ENCODE measurements at regions not wholly inside any gene's neighbourhood (a gene's known extent, or its start where the extent isn't known, plus 50 kb on each side); places are given as distances from the start of the nearest gene placed in this dataset.

- POLR2A ChIA-PET (ENCODE audit: partially characterized antibody): no interaction called here
- Histone ChIP-seq H3K27me3 (replicated peaks in 1 of 4; ENCODE audit: control insufficient read depth in 3 of 4, extremely low read depth in 1 of 4, insufficient read depth in 3 of 4, low read length in 3 of 4) (peaks cover 64 to 94% (median 85%) of the 10 kb centered on the region in 4 experiments), H2BK15ac (ENCODE audit: low read length) (no peak overlapping the region)
- TF ChIP-seq RFX5 (IDR thresholded peaks at IDR 0.05; ENCODE audit: borderline replicate concordance, low read depth, low read length) (no peak), CHD2 (IDR thresholded peaks at IDR 0.05; ENCODE audit: low read length) (no peak)
Measured at GRCh38 chr22:22043296-22044078, 60.9 kb upstream of the TOP3B start.

More at GRCh38 chr22:22043296-22044078, 60.9 kb upstream of the TOP3B start:
- FAIRE-seq: no peak
- no peak overlapping the region for H4K91ac ChIP-seq (replicated peaks; ENCODE audit: insufficient read length, low read length)
- H2BK5ac ChIP-seq (ENCODE audit: low read depth, low read length): no peak overlapping the region
- no peak overlapping the region for H4K5ac ChIP-seq (ENCODE audit: insufficient read length, low read depth, low read length)
- no peaks in the 10 kb centered on the region for H3K79me2 ChIP-seq (ENCODE audit: control insufficient read depth in 1 of 2, insufficient read depth in 2 of 2, low read length in 2 of 2)
- H2BK120ac ChIP-seq (replicated peaks; ENCODE audit: low read depth, low read length): no peak overlapping the region
- DNase-seq (ENCODE audit: low read depth in 1 of 2, low spot score in 2 of 2): no peak
- no peaks in the 10 kb centered on the region for H3K9me3 ChIP-seq (ENCODE audit: insufficient read depth in 2 of 2, low read depth in 1 of 2, low read length in 1 of 2)
- CTCF ChIA-PET (ENCODE audit: partially characterized antibody): interaction anchor here (0.8 to 5.0 kb wide), 9 partner anchors 11 to 113 kb away, joined by 3 to 34 read pairs (median 4); no protein-coding TSS in a partner anchor
- no peak overlapping the region for H3K23ac ChIP-seq (ENCODE audit: insufficient read length)
- no peak overlapping the region for H4K8ac ChIP-seq (ENCODE audit: extremely low read depth, insufficient read depth, low read length)
- no peak overlapping the region for H2BK12ac ChIP-seq (ENCODE audit: low read depth, low read length)
- H3K14ac ChIP-seq (ENCODE audit: insufficient read length): no peak overlapping the region
- H2AFZ ChIP-seq (ENCODE audit: low read length): no peak overlapping the region
- peaks cover 0 to 1% of the 10 kb centered on the region in 2 experiments for H4K20me1 ChIP-seq (replicated peaks in 1 of 2; ENCODE audit: control insufficient read depth in 1 of 2, insufficient read depth in 2 of 2, low read length in 2 of 2)
- no peak overlapping the region for H2BK20ac ChIP-seq (ENCODE audit: low read length)
- no peak overlapping the region for H3K56ac ChIP-seq (replicated peaks; ENCODE audit: insufficient read length, low read depth, low read length)
- no peak overlapping the region for H3K4ac ChIP-seq (replicated peaks; ENCODE audit: insufficient read length, low read depth, low read length)
- no peaks in the 10 kb centered on the region for H3K79me1 ChIP-seq (ENCODE audit: low read depth, low read length)
- no peak overlapping the region for H3K9ac ChIP-seq (replicated peaks in 1 of 4; ENCODE audit: extremely low read depth in 1 of 4, low read depth in 3 of 4, low read length in 3 of 4)
- no peak overlapping the region for H3K4me2 ChIP-seq (ENCODE audit: insufficient read depth in 1 of 2, low read depth in 2 of 2, low read length in 2 of 2)
- no peaks in the 10 kb centered on the region for H3K36me3 ChIP-seq (ENCODE audit: control insufficient read depth in 2 of 4, insufficient read depth in 4 of 4, low read length in 3 of 4)
- H3K4me3 ChIP-seq (ENCODE audit: extremely low read depth in 1 of 4, insufficient read depth in 2 of 4, low read depth in 3 of 4, low read length in 4 of 4): no peak overlapping the region
- no peak overlapping the region for H3K18ac ChIP-seq (ENCODE audit: extremely low read depth, low read length)
- 73% methylated on average over 11 of the region's 11 CpGs; no CpG with 5 or more reads in 1 of the 2 experiments for WGBS, 2 experiments (ENCODE audit: extremely low coverage in 1 of 2, insufficient coverage in 1 of 2, insufficient read length in 1 of 2, insufficient replicate concordance in 2 of 2, low coverage in 1 of 2, low lambda C conversion rate in 2 of 2, missing lambda C conversion rate in 1 of 2)
- H3K23me2 ChIP-seq (ENCODE audit: low read depth, low read length): no peaks in the 10 kb centered on the region
- no peak overlapping the region for H3K27ac ChIP-seq (ENCODE audit: low read depth, low read length)
- H3K4me1 ChIP-seq (replicated peaks in 1 of 4; ENCODE audit: control insufficient read depth in 3 of 4, insufficient read depth in 4 of 4, low read length in 3 of 4): no peaks in the 10 kb centered on the region
- no peak overlapping the region for H2AK5ac ChIP-seq (ENCODE audit: low read depth, low read length)
